ENCODE measurements at regions not wholly inside any gene's neighbourhood (a gene's known extent, or its start where the extent isn't known, plus 50 kb on each side); places are given as distances from the start of the nearest gene placed in this dataset.

DNA sequence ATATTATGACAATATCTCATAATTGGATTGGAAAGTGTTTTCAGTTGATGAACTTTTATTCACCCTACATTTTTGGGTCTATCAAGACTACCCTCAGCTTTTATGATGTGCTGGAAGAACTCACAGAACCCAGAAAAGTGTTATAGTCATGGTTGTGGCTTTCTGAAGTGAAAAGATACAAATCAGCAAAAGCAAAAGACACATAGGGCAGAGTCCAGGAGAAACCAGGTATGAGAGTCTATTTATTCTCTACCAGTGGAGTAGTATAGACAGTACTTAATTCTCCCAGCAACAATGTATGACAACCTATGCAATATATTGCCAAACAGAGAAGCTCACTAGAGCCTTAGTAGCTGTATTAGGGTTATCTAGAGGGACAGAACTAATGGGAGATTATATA lies 280.4 kb upstream of the TTC14 start:
- Mint-ChIP-seq H3K36me3 (ENCODE audit: insufficient read depth, unreplicated experiment) (no peaks in the 10 kb centered on the region), H3K27me3 (ENCODE audit: insufficient read depth, unreplicated experiment) (no peaks in the 10 kb centered on the region), H3K4me3 (ENCODE audit: unreplicated experiment) (no peak overlapping the region), H3K27ac (ENCODE audit: low read depth, unreplicated experiment) (no peak overlapping the region), H3K9me3 (ENCODE audit: unreplicated experiment) (no peaks in the 10 kb centered on the region), H3K4me1 (ENCODE audit: insufficient read depth, unreplicated experiment) (no peaks in the 10 kb centered on the region)
- BruUV-seq (replicated peaks) = no TSS peak
- POLR2A ChIA-PET = no interaction called here
- CTCF ChIA-PET = interaction anchor here (1.2 kb wide), 1 partner anchor 11 kb away, joined by 7 read pairs; no protein-coding TSS in a partner anchor
- DNase-seq (ENCODE audit: unreplicated experiment) = no peak
- intact Hi-C loops (cut with micrococcal nuclease) = no loop called here
- no peak for TF ChIP-seq CTCF (IDR thresholded peaks at IDR 0.05; ENCODE audit: unreplicated experiment)

DNA sequence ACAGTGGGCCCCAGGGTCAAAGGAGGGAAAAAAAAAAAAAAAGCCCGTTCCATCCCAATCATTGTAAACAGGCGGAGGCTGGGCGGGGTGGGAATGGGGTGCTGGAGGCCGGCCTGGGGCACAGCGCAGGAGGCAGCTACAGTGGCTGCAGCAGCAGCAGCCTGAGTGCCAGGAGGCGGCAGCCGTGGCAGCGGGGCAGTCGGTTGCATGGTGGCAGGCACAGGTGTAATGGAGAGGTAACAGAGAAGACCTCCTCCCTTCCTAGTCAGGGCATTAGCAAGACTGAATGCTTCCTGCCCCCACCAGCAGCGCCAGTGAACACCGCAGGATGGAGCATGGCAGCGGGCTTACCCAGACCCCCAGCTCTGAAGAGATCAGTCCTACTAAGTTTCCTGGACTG lies 279.1 kb upstream of the TTC14 start:
- POLR2A ChIA-PET = no interaction called here
- H3K36me3 Mint-ChIP-seq (ENCODE audit: insufficient read depth, unreplicated experiment) = no peaks in the 10 kb centered on the region
- intact Hi-C loops (cut with micrococcal nuclease) = no loop called here
- H3K9me3 Mint-ChIP-seq (ENCODE audit: unreplicated experiment) = no peaks in the 10 kb centered on the region
- no peaks in the 10 kb centered on the region for H3K27me3 Mint-ChIP-seq (ENCODE audit: insufficient read depth, unreplicated experiment)
- no peaks in the 10 kb centered on the region for H3K4me1 Mint-ChIP-seq (ENCODE audit: insufficient read depth, unreplicated experiment)
- CTCF ChIA-PET = interaction anchor here (0.6 kb wide), 2 partner anchors 91 to 175 kb away, joined by 3 to 4 read pairs; no protein-coding TSS in a partner anchor
- BruUV-seq (replicated peaks) = no TSS peak
- DNase-seq (ENCODE audit: unreplicated experiment) = no peak
- no peak for TF ChIP-seq CTCF (IDR thresholded peaks at IDR 0.05; ENCODE audit: unreplicated experiment)
- no peak overlapping the region for H3K27ac Mint-ChIP-seq (ENCODE audit: low read depth, unreplicated experiment)
- H3K4me3 Mint-ChIP-seq (ENCODE audit: unreplicated experiment) = no peak overlapping the region

- Mint-ChIP-seq H3K9me3 (ENCODE audit: unreplicated experiment) (no peaks in the 10 kb centered on the region), H3K27me3 (ENCODE audit: insufficient read depth, unreplicated experiment) (no peaks in the 10 kb centered on the region), H3K4me3 (ENCODE audit: unreplicated experiment) (no peak overlapping the region), H3K27ac (ENCODE audit: low read depth, unreplicated experiment) (no peak overlapping the region), H3K36me3 (ENCODE audit: insufficient read depth, unreplicated experiment) (no peaks in the 10 kb centered on the region), H3K4me1 (ENCODE audit: insufficient read depth, unreplicated experiment) (no peaks in the 10 kb centered on the region)
- ChIA-PET CTCF (no interaction called here), POLR2A (no interaction called here)
- TF ChIP-seq CTCF (IDR thresholded peaks at IDR 0.05; ENCODE audit: unreplicated experiment) = no peak
- intact Hi-C loops (cut with micrococcal nuclease) = no loop called here
- BruUV-seq (replicated peaks) = no TSS peak
- DNase-seq (ENCODE audit: unreplicated experiment) = no peak
Observed at GRCh38 chr3:180324791-180325190, 277.2 kb upstream of the TTC14 start.

- Mint-ChIP-seq H3K4me1 (ENCODE audit: insufficient read depth, unreplicated experiment) (no peaks in the 10 kb centered on the region), H3K9me3 (ENCODE audit: unreplicated experiment) (no peaks in the 10 kb centered on the region), H3K4me3 (ENCODE audit: unreplicated experiment) (no peak overlapping the region), H3K36me3 (ENCODE audit: insufficient read depth, unreplicated experiment) (no peaks in the 10 kb centered on the region), H3K27me3 (ENCODE audit: insufficient read depth, unreplicated experiment) (no peaks in the 10 kb centered on the region), H3K27ac (ENCODE audit: low read depth, unreplicated experiment) (no peak overlapping the region)
- POLR2A ChIA-PET = no interaction called here
- TF ChIP-seq CTCF (IDR thresholded peaks at IDR 0.05; ENCODE audit: unreplicated experiment) = no peak
- BruUV-seq (replicated peaks) = no TSS peak
- intact Hi-C loops (cut with micrococcal nuclease) = no loop called here
- CTCF ChIA-PET = no interaction called here
- no peak for DNase-seq (ENCODE audit: unreplicated experiment)
Observed at GRCh38 chr3:180325533-180325932, 276.4 kb upstream of the TTC14 start.

All from MCF 10A (cell line).